Upper lobe of right lung (tissue), 1 donor: ENCODE measurements at regions not wholly inside any gene's neighbourhood (a gene's known extent, or its start where the extent isn't known, plus 50 kb on each side); places are given as distances from the start of the nearest gene placed in this dataset.

Experiments used
- ATAC-seq: fragments of 200-7000 bp; cut with Tn5 transposase; one replicate; pipeline ENCODE4 v1.9.1; 2020; ENCODE audit warnings: mild to moderate bottlenecking, moderate library complexity
- DNase-seq: peaks from one replicate; pipeline ENCODE4 v3.0.0-alpha.2; 2020
- H3K27ac ChIP-seq: fragments of 200-600 bp; one replicate; pipeline ENCODE4 v1.8.0; 2022
- H3K27me3 ChIP-seq: fragments of 200-600 bp; one replicate; pipeline ENCODE4 v1.8.0; 2022; ENCODE audit warnings: mild to moderate bottlenecking
- H3K36me3 ChIP-seq: fragments of 200-600 bp; one replicate; pipeline ENCODE4 v1.8.0; 2022
- H3K4me1 ChIP-seq: fragments of 200-600 bp; one replicate; pipeline ENCODE4 v1.8.0; 2022
- H3K4me3 ChIP-seq: fragments of 200-600 bp; one replicate; pipeline ENCODE4 v1.8.0; 2022; ENCODE audit warnings: mild to moderate bottlenecking
- H3K9me3 ChIP-seq: fragments of 200-600 bp; one replicate; pipeline ENCODE4 v1.8.0; 2022
- CTCF ChIP-seq: fragments of 200-600 bp; IDR thresholded peaks from one replicate; pipeline ENCODE4 v1.8.0; 2022; ENCODE audit warnings: antibody characterized with exemption
- intact Hi-C: fragments of 100-400 bp; cut with DNase I; formaldehyde crosslinking; loops from one replicate; pipeline ENCODE4 v1.11.0; 2022
- donor health status: DM: no; HTN: yes; CAD: no; lungs with severe emphysema.

DNA sequence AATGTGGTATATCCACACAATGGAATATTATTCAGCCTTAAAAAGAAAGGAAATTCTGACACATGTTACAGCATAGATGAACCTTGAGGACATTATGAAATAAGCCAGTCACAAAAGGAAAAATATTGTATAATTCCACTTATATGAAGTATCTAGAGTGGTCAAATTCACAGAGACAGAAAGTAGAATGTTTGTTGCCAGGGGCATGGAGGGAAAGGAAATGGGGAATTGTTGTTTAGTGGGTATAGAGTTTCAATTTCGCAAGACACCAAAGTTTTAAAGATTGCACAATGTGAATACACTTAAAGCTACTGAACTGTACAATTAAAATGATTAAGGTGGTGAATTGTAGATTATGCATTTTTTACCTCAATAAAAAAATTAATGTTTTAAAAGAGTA lies 92.9 kb downstream of the TXNL1 start:
- ATAC-seq = no peak
- no peak overlapping the region for H3K4me3 ChIP-seq
- H3K27me3 ChIP-seq = no peaks in the 10 kb centered on the region
- no peaks in the 10 kb centered on the region for H3K9me3 ChIP-seq
- TF ChIP-seq CTCF = no peak
- intact Hi-C loops = no loop called here
- H3K36me3 ChIP-seq = no peaks in the 10 kb centered on the region
- no peak overlapping the region for H3K27ac ChIP-seq
- no peak for DNase-seq
- no peaks in the 10 kb centered on the region for H3K4me1 ChIP-seq

GRCh38 chr18:56542476-56542875 lies 95.9 kb downstream of the TXNL1 start:
- no peak for DNase-seq
- no peaks in the 10 kb centered on the region for H3K9me3 ChIP-seq
- no peak for TF ChIP-seq CTCF
- intact Hi-C loops = no loop called here
- no peaks in the 10 kb centered on the region for H3K27me3 ChIP-seq
- no peak overlapping the region for H3K27ac ChIP-seq
- no peaks in the 10 kb centered on the region for H3K4me1 ChIP-seq
- H3K4me3 ChIP-seq = no peak overlapping the region
- no peaks in the 10 kb centered on the region for H3K36me3 ChIP-seq
- ATAC-seq = no peak

DNA sequence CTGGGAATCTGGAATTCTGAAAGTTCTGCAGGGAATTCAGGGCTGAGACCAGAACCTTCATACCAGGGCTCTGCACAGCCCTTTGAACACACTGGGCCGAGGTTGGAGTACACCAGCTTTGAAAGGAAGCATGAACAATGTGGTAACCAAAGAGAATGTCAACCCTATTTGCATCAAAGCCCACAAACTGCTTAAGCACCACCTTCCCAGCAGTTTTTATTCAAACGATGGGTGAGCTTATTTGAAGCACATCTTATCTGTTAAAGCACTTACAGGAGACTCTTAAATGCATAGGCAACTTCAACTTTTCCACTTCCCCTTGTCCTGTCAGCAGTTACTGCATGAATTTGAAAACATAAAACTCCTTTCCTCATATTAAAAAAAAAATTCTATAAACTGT lies 96.6 kb downstream of the TXNL1 start:
- Histone ChIP-seq H3K9me3 (no peaks in the 10 kb centered on the region), H3K4me3 (no peak overlapping the region), H3K36me3 (no peaks in the 10 kb centered on the region), H3K27ac (no peak overlapping the region), H3K27me3 (no peaks in the 10 kb centered on the region), H3K4me1 (no peaks in the 10 kb centered on the region)
- no peak for DNase-seq
- intact Hi-C loops = no loop called here
- TF ChIP-seq CTCF = no peak
- ATAC-seq = no peak

DNA sequence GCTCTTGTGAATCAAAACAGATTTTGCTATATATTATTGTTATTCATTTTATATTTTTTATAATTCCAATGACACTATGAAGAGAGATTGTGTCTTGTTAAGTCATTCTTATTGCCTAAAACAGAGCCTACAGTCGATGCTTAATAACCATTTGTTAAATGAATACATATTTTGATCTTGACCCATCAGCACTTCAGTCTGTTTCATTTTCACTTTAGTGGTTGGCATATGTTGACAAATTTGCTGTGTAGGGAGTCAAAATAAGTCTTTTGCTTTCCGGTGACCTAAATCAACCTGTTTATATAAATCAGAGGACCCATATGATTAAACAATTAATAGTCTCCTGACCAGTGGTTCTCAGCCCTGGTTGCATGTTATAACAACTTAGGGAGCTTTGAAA lies 97.1 kb downstream of the TXNL1 start:
- Histone ChIP-seq H3K36me3 (no peaks in the 10 kb centered on the region), H3K27me3 (no peaks in the 10 kb centered on the region), H3K27ac (no peak overlapping the region), H3K4me1 (no peaks in the 10 kb centered on the region), H3K9me3 (no peaks in the 10 kb centered on the region), H3K4me3 (no peak overlapping the region)
- TF ChIP-seq CTCF = no peak
- ATAC-seq (no peak), DNase-seq (no peak)
- intact Hi-C loops = no loop called here

DNA sequence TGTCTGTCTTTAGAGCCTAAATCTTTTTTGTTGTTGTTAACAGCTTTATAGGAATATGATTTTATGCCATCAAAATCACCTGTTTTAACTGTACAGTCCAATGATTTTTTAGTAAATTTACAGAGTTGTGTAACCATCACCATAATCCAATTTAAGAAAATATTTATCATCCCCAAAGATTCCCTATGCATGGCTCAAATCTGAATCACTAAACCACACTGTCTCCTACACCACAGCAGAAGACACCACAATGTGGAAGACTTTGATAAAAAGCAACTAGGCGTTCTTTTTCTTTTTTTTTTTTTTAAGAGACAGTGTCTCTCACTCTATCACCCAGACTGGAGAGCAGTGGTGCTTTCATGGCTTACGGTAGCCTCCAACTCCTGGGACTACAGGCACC lies 99.6 kb downstream of the TXNL1 start:
- TF ChIP-seq CTCF = no peak
- no peak for ATAC-seq
- no peaks in the 10 kb centered on the region for H3K27me3 ChIP-seq

DNA sequence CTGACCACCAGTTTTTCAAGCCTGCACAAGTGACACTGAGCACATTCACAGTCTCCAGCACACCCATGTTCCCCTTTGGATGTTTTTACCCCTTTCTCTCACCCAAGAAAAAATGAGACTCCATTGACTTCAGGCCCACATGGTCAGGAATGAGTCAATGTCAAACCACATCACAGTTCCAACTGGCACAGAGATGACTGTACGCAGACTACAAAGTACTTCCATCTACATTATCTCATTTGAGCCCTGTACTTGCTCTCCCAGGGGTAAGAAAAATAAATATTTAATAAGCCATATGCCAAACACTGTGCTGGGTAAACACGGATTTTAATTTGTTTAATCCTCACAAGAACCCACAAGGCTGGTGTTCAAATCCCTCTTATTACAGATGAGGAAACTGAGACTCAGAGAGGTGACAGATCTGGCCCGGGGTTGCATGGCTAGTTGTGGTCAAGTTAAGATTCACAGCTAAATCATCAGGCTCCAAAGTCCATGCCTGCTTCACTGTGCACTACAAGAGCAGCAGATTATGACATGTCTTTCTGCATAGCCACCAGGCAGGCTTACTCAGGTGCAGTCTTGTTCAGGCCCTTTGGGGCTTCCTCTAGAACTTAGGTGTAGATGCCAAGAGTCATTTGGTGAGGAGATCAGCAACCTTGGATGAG lies 106.1 kb downstream of the TXNL1 start:
- no peaks in the 10 kb centered on the region for H3K9me3 ChIP-seq
- intact Hi-C loops = no loop called here
- no peak for ATAC-seq
- no peak for DNase-seq
- no peak overlapping the region for H3K27ac ChIP-seq
- H3K4me1 ChIP-seq = no peaks in the 10 kb centered on the region
- H3K36me3 ChIP-seq = no peaks in the 10 kb centered on the region
- TF ChIP-seq CTCF = no peak
- no peak overlapping the region for H3K4me3 ChIP-seq
- H3K27me3 ChIP-seq = no peaks in the 10 kb centered on the region

More for the DNA sequence above, 99.6 kb downstream of the TXNL1 start:
- intact Hi-C loops = no loop called here
- H3K4me3 ChIP-seq = no peak overlapping the region
- no peaks in the 10 kb centered on the region for H3K9me3 ChIP-seq
- H3K4me1 ChIP-seq = no peaks in the 10 kb centered on the region
- H3K27ac ChIP-seq = no peak overlapping the region
- no peaks in the 10 kb centered on the region for H3K36me3 ChIP-seq
- no peak for DNase-seq
